Esophagus squamous epithelium (tissue), 4 donors: ENCODE measurements at regions not wholly inside any gene's neighbourhood (a gene's known extent, or its start where the extent isn't known, plus 50 kb on each side); places are given as distances from the start of the nearest gene placed in this dataset.

Experiments used
- POLR2A ChIP-seq, 4 donors: fragments of 450-650 bp; IDR thresholded peaks; one replicate each; pipeline ENCODE4 v1.6.1; 2017; ENCODE audit warnings: antibody characterized with exemption in 4 of 4, mild to moderate bottlenecking in 4 of 4, moderate library complexity in 3 of 4
- TF ChIP-seq, protein P1 (sequence below), 6 experiments: fragments of 450-650 bp in 4 of 6; fragments of 200-600 bp in 2 of 6; sonication (generic) in 2 of 6; IDR thresholded peaks; one replicate each; pipeline ENCODE4 v1.5.1; 2016 to 2019; ENCODE audit warnings: antibody characterized with exemption in 6 of 6, mild to moderate bottlenecking in 4 of 6, moderate library complexity in 4 of 6

DNA sequence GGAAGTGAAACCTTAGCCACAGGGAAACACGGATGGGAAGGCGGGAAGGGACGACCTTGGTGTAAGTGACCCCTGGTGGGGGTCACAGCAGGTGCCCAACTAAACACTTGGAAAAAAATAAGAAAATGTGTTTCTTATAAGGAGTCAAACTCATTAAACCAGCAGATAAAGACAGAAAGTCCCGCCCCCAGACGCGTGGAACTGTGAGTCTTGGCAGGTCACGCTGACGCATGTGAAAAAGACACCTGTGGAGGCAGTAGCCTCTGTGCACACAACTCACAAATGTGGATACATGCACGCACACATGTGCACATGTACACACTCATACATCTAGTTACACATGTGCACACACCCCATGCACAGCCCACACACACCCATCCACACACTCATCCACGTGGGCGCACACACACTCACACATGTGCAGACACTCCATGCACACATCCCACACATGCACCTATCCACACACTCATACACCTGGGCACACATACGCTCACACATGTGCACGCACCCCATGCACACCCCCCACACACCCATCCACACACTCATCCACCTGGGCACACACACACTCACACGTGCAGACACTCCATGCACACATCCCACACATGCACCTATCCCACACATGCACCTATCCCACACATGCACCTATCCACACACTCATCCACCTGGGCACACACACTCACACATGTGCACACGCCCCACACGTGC, 432.4 kb downstream of the SOX9 start:
- TF ChIP-seq, protein P1, sequence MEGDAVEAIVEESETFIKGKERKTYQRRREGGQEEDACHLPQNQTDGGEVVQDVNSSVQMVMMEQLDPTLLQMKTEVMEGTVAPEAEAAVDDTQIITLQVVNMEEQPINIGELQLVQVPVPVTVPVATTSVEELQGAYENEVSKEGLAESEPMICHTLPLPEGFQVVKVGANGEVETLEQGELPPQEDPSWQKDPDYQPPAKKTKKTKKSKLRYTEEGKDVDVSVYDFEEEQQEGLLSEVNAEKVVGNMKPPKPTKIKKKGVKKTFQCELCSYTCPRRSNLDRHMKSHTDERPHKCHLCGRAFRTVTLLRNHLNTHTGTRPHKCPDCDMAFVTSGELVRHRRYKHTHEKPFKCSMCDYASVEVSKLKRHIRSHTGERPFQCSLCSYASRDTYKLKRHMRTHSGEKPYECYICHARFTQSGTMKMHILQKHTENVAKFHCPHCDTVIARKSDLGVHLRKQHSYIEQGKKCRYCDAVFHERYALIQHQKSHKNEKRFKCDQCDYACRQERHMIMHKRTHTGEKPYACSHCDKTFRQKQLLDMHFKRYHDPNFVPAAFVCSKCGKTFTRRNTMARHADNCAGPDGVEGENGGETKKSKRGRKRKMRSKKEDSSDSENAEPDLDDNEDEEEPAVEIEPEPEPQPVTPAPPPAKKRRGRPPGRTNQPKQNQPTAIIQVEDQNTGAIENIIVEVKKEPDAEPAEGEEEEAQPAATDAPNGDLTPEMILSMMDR (IDR thresholded peaks at IDR 0.05): no peak
- no peak for TF ChIP-seq POLR2A (IDR thresholded peaks at IDR 0.05)
